ENCODE measurements at regions not wholly inside any gene's neighbourhood (a gene's known extent, or its start where the extent isn't known, plus 50 kb on each side); places are given as distances from the start of the nearest gene placed in this dataset.

DNA sequence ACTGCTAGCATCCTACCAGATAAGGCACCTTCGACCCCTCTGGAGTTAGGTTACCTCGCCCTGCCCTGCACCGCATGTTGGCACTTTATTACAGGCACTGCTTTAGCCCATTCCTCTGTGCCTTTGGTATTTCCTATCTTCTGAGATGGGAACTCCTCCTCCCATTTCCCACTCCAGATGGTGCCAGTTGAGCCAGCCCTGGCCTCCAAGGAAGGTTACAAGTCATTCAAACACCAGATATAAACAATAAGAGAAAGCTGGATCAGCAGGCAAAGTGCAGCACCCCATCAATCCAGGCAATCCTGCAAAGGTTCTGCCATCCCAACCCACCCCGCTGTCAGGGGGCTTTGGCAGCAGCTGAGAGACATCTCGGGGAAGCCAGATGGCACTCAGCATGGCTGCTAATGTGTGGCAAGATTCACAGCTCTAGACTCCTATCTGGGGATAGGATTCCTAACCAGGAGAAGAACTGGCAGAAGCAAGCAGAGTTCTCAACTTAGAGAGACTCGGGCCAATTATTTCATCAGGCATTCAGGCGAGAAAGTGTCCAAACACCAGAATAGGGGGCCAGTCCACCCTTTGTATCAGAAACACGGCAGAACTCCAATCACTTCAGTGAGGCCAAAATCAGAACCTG lies 113.0 kb downstream of the COPRS start:
- TF ChIP-seq, protein P1, sequence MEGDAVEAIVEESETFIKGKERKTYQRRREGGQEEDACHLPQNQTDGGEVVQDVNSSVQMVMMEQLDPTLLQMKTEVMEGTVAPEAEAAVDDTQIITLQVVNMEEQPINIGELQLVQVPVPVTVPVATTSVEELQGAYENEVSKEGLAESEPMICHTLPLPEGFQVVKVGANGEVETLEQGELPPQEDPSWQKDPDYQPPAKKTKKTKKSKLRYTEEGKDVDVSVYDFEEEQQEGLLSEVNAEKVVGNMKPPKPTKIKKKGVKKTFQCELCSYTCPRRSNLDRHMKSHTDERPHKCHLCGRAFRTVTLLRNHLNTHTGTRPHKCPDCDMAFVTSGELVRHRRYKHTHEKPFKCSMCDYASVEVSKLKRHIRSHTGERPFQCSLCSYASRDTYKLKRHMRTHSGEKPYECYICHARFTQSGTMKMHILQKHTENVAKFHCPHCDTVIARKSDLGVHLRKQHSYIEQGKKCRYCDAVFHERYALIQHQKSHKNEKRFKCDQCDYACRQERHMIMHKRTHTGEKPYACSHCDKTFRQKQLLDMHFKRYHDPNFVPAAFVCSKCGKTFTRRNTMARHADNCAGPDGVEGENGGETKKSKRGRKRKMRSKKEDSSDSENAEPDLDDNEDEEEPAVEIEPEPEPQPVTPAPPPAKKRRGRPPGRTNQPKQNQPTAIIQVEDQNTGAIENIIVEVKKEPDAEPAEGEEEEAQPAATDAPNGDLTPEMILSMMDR (conservative IDR thresholded peaks at IDR 0.05; ENCODE audit: low read depth, low read length), result no peak
- H3K4me3 ChIP-seq (ENCODE audit: low read depth, low read length), result no peak overlapping the region
- no peak for DNase-seq (ENCODE audit: low read depth)

DNA sequence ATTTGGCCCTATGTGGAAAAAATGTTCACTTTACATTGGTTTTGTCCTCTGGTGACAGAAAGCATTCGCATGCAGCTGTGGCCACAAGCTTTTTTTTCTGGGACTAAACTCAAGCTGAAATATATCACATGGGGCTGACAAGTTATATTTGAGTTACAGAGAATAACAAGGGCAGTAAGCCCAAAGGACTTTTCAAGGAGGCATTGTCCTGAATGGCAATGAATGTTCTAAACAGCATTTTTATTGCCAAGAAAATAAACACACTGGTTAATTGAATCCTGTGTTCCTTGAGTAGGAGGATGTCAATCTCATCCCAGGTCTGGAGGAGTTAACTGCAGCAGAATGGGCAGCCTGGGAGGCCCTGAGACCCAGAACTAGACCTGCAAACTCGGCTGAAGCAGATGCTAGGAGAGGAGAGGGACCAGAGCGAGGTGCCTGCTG lies 114.5 kb downstream of the COPRS start:
- TF ChIP-seq, protein P1 (conservative IDR thresholded peaks at IDR 0.05; ENCODE audit: low read depth, low read length), result no peak
- no peak overlapping the region for H3K4me3 ChIP-seq (ENCODE audit: low read depth, low read length)
- DNase-seq (ENCODE audit: low read depth), result no peak

DNA sequence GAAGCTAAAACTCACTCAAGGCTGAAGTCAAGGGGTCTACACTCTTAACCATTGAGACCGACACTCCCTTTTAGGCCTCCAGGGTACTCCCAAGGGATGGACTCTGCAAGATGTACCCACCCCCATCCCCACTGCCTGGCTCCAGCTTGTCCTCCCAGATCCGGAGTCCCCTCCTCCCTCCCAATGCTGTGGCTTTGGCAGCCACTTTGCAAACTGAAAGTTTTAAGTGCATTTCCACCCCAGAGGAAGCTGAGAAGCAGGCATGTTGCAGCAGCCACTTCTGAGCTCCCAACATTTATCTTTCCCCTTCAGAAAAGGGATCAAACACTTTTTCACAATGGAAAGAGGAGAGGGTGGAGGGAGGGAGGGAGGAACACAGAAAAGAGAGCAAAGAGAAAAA lies 115.2 kb downstream of the COPRS start:
- TF ChIP-seq, protein P1 (conservative IDR thresholded peaks at IDR 0.05; ENCODE audit: low read depth, low read length), result no peak
- DNase-seq (ENCODE audit: low read depth), result peak; percentile 20
- no peak overlapping the region for H3K4me3 ChIP-seq (ENCODE audit: low read depth, low read length)

DNA sequence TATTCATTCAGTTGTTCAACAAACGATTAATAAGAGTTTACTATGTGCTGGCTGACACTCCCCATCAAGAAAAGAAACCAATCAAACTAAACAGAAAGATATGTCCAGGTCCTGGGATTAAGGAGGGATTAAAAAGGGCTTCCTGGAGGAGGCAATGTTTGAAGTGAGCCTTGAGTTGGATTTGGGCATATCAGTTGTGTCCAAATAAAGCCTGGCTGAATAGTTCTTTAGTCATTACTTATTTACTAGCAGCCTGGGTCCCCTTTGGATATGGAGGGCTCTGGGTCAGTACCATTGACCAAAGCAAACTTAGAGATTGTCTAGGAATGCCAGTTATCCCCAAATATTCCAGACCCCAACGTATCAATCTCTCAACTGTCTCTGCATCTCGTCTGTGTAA lies 117.7 kb downstream of the COPRS start:
- TF ChIP-seq, protein P1 (conservative IDR thresholded peaks at IDR 0.05; ENCODE audit: low read depth, low read length), result no peak
- no peak overlapping the region for H3K4me3 ChIP-seq (ENCODE audit: low read depth, low read length)
- no peak for DNase-seq (ENCODE audit: low read depth)

DNA sequence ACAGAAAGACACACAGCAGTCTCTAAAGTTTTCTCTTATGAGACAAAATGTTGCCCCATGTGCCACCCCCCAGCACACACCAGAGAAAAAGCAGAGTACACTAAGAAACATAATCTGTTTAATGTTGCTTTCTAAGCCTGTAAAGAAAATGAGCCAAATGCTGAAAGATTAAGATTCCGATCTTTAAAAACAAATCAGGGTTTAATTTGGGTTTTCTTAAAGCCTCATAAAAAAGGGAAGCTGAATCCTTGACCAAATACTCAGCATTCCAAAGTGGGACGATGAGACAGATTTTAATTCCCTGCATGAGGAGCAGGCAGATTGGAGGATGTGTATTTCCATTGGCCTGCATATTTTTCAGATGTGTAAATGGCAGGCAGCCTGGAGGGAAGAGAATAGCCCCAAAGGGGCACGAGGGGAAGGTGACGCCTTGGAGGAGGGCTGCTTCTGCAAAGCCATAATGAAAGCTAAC lies 118.4 kb downstream of the COPRS start:
- DNase-seq (ENCODE audit: low read depth), result peak; percentile 48
- no peak overlapping the region for H3K4me3 ChIP-seq (ENCODE audit: low read depth, low read length)
- TF ChIP-seq, protein P1 (conservative IDR thresholded peaks at IDR 0.05; ENCODE audit: low read depth, low read length), result no peak

DNA sequence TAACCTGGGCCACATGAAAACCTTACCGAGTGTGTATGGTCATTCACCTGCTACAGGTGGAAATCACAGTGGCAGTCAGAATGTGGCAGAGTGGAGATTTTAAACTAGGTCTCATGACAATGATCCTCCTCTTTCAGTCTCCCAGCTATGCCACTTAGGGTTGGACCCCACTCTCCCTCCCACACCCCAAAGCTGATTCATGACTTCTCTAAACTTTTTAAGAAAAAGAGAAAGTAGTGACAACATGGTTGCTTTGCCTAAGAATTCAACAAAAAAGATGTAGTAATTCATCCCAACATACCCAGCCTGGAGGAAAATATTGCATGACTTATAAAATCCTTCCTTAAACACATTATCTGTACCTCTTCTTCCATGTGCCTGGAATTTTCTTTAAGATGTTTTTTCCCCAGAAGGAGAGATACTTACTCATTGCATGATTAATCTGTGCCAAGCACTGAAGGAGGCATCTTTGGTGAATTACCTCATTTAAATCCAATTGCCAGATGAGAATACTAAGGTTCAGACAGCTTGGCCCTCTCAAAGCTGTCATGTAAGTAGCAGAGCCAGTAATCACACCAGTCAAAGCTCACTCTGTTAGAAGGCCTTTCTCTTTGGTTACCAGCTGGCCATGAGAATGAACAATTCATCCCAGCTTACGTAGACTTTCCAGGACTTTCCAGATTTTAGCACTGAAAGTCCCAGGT lies 119.9 kb downstream of the COPRS start:
- TF ChIP-seq, protein P1 (conservative IDR thresholded peaks at IDR 0.05; ENCODE audit: low read depth, low read length), result no peak
- H3K4me3 ChIP-seq (ENCODE audit: low read depth, low read length), result no peak overlapping the region
- peak; percentile 30 for DNase-seq (ENCODE audit: low read depth)
